Activated gamma-delta T cell treated with Interleukin-2 at 50 U/mL for 16 hours (primary cell): ENCODE measurements at regions not wholly inside any gene's neighbourhood (a gene's known extent, or its start where the extent isn't known, plus 50 kb on each side); places are given as distances from the start of the nearest gene placed in this dataset.

ENCODE experiments used
- DNase-seq: peaks from one replicate; pipeline ENCODE4 v3.0.0-alpha.2; 2020

GRCh38 chr22:49543876-49544275 is 283.8 kb downstream of the BRD1 start:
- no peak for DNase-seq

- no peak for DNase-seq
Observed at GRCh38 chr22:49541693-49542230, 285.9 kb downstream of the BRD1 start.

- no peak for DNase-seq
Observed at GRCh38 chr22:49540913-49541692, 286.6 kb downstream of the BRD1 start.

GRCh38 chr22:49540084-49540912 is 287.4 kb downstream of the BRD1 start:
- no peak for DNase-seq

- DNase-seq, result no peak
Observed at GRCh38 chr22:49538006-49538405, 289.7 kb downstream of the BRD1 start.

- DNase-seq, result no peak
Observed at GRCh38 chr22:49536571-49537131, 291.0 kb downstream of the BRD1 start.

GRCh38 chr22:49535527-49536125 is 292.0 kb downstream of the BRD1 start:
- no peak for DNase-seq

- no peak for DNase-seq
Observed at GRCh38 chr22:49535126-49535525, 292.5 kb downstream of the BRD1 start.

GRCh38 chr22:49534386-49534785 is 293.3 kb downstream of the BRD1 start:
- no peak for DNase-seq

- no peak for DNase-seq
Observed at GRCh38 chr22:49533886-49534285, 293.8 kb downstream of the BRD1 start.

- DNase-seq, result no peak
Observed at GRCh38 chr22:49532869-49533802, 294.5 kb downstream of the BRD1 start.

GRCh38 chr22:49531368-49531791 is 296.3 kb downstream of the BRD1 start:
- no peak for DNase-seq

- no peak for DNase-seq
Observed at GRCh38 chr22:49530671-49531367, 296.9 kb downstream of the BRD1 start.

GRCh38 chr22:49528420-49528720 is 299.3 kb downstream of the BRD1 start:
- DNase-seq, result no peak

- DNase-seq, result no peak
Observed at GRCh38 chr22:49527611-49528419, 299.9 kb downstream of the BRD1 start.

GRCh38 chr22:49525801-49526535 is 301.7 kb downstream of the BRD1 start:
- no peak for DNase-seq

- DNase-seq, result no peak
Observed at GRCh38 chr22:49525360-49525759, 302.3 kb downstream of the BRD1 start.

- no peak for DNase-seq
Observed at GRCh38 chr22:49524362-49524761, 303.3 kb downstream of the BRD1 start.

GRCh38 chr22:49523374-49524008 is 304.2 kb downstream of the BRD1 start:
- no peak for DNase-seq
